GM19351 (cell line): ENCODE measurements at regions not wholly inside any gene's neighbourhood (a gene's known extent, or its start where the extent isn't known, plus 50 kb on each side); places are given as distances from the start of the nearest gene placed in this dataset.
"Not testable (repeated sequence)": the region's sequence is repeated elsewhere in the genome, so short reads cannot be mapped to it uniquely, and the experiment has no call there.

Source experiments
- ATAC-seq: cut with Tn5 transposase; IDR thresholded peaks from one replicate; pipeline ENCODE4 v1.9.1; 2021; ENCODE audit warnings: mild to moderate bottlenecking, moderate library complexity; ENCODE audit not compliant: unreplicated experiment

DNA sequence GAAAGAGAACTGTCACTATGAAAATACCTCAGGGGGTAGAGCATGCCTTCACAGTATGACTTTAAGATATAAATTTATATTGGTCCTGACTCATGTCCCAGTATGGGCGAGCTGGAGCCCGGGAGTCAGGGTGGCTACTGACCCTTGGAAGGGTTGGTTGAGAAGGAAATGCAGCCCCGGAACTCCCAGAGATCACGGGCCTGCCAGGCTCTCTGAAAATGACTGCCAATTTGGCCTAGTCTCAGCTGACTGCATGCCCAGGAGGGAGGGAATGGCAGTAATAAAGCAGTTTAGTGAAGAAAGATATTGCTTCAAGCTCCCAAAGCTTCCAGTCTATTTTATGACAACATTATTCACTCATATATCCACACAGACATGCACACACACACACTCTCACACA, 299.0 kb downstream of the NR2F2 start:
- ATAC-seq = no peak

DNA sequence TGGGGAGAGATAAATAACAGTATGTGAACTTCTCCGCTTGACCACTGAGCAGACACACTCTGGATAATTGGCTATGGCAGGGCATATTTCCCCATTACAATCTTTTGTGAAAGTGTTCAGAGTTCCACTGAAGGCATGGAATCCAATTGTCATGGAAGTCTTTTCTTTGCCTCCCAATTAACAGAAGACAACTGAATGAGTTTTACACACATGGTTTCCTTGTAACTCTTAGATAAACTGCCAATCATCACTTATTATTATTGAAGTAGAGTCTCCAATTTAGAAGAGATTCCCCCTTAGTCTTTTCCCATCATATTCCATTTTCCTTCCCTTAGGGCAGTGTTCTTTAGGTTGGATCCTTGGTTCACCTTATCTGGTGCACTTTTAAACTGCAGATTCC, 308.3 kb downstream of the NR2F2 start:
- no peak for ATAC-seq

DNA sequence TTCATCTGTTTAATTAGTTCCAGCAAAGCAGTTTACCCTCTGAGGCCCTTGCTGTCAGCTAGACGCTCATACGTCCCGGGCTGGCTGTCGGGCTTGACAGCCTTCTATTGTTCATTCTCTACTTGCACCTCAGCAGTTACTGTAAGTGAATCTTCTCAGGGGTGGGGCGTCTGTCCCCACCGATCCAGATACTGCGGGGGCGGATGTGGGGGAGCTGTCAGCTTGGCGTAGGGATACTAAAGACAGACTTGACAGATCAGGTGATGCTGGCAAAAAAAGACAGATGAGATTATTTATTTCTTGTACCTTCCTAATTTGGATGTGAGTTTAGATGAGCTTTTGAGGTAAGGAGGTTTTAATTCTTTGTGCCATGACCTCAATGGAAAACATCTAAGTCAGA, 315.3 kb downstream of the NR2F2 start:
- no peak for ATAC-seq

DNA sequence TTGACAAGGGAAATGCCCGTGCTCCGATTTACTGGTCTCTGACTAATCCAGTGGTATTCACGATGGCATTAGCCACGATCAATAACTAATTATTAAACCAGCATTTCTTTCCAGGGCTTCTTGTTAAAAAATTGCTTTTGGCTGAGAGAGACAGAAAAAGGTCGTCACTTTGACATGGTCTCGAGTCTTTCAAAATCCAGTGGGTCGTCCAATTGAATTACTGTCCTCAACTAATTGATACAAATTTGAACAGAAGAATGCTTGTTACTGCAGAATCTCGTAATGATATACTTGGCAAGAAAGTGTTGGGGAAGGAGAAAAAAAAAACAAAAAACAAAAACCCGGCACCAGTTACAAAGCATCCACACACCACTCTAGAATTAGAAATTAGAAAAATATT, 318.4 kb downstream of the NR2F2 start:
- no peak for ATAC-seq

DNA sequence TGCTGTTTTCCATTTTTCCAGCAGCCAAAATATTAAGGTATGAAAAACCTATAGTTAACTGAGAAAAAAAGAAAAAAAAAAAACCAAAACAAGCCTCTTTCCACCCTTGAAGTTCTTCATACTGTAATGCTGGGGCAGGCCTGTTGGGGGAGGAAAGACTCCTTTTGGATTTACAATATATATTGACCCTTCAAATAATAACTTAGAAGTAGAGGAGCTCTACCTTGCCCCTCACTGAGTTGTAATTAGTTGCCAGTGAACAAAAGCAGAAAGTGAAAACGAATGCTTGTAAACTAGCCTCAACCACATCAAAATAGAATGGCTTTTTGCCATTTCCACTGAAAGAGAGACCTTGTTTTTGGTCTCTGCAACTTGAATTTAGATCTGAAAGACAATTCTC, 326.6 kb downstream of the NR2F2 start:
- no peak for ATAC-seq

DNA sequence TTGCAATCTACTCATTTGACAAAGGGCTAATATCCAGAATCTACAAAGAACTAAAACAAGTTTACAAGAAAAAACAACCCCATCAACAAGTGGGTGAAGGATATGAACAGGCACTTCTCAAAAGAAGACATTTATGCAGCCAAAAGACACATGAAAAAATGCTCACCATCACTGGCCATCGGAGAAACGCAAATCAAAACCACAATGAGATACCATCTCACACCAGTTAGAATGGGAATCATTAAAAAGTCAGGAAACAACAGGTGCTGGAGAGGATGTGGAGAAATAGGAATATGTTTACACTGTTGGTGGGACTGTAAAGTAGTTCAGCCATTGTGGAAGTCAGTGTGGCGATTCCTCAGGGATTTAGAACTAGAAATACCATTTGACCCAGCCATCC, 336.5 kb downstream of the NR2F2 start:
- not testable (repeated sequence) for ATAC-seq

DNA sequence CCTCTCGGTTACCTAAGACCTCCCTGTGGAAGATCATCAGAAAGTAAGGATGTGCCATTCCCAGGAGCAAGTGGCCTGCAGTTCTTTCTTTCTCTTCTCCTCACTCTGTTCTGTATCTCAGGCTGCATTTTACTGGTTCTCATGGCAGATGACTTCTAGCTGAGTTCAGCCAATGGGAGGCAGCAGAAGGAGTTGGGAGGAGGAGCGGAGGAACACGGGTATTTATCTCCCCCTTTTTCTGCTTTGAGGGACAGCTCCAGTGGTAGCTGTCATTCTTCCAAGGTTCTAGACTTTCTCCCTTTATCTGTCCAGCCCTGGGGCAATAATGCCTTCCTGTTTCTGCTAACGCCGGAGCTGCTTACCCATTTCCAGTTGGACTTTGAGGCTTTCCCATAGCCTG, 339.9 kb downstream of the NR2F2 start:
- no peak for ATAC-seq

DNA sequence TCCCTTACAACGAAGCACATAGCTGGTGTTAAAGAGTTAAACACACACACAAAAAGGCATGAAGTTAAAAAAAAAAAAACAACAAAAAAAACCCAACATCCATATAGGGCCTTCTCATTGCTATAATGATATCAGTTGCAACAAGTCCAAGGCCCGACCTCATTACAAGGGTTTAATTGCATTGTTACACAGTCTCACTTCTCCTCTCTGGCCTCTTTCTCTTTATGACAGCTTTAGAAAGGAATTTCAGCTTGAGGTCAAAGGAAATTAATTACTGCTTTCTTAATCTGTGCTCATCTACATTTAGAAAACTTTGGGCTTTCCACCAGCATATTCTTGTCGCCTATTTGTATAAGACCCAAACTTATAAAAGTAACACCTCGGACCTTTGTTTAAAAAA, 342.1 kb downstream of the NR2F2 start:
- no peak for ATAC-seq

DNA sequence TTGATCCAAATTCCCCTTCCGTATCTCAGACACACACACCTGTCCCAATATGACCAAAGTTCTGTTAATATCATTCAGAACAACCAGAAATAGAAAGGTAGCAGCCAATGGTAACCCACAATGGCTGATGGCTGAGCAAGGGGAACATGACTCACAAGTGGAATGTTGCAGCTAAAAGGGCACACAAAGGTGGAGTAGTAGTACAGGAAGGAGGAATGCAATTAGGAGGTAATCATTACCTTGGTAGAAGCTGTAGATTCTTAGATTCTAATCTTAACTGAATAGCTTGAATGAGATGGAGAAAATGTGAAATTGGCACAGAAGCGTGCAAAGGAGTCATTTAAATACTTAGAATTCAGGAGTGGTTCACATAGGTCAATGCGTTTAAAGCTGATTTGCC, 347.9 kb downstream of the NR2F2 start:
- no peak for ATAC-seq

DNA sequence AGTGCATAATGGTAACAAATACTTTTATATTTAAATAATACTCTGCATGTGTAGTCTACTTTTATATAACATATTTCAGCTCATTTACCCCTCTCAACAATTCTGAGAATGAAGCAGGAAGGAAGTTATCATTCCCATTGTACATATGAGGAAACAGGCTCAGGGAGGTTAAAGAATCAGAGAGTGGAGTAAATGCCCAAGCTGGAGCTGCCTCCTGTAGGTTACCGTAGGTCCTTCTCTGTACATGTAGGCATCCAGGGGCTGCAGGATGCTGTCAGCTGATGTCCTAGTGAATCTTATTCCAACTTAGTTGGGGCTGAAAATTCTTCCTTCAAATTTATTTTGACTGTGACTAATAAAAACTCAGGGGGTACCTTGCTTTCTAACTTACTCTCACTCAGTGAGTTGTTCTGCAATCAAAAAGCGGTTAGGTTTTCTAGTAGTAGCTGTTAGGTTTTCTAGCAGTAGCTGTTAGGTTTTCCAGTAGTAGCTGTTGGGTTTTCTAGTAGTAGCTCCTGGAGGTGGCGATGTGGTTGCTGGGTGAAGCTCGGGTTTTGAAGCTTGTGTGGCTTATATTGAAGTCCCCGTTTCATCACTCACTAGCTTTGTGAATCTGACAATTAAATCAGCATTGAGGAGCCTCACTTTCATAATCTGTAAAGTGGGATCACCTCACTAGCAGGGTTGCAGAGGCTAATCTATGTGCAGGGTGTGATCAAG, 357.0 kb downstream of the NR2F2 start:
- ATAC-seq = no peak

DNA sequence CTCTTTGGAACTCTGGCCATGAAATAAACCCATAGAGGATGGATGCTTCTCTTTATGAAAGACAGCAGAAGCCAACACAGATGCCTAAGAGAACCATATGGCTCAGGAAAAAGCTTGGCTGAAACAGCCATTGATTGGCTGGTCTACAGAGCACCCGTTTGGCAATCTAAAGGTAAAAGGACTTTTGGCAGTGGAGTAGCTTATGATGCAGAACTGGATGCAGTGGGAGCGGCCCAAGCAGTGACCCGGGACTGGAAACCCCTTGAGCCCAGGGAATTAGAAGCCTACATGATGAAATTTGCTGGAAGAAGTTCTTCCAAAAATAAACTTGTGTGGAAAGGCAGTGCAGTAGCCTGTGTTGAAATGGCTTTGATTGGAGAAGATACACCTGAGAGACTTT, 360.2 kb downstream of the NR2F2 start:
- no peak for ATAC-seq

DNA sequence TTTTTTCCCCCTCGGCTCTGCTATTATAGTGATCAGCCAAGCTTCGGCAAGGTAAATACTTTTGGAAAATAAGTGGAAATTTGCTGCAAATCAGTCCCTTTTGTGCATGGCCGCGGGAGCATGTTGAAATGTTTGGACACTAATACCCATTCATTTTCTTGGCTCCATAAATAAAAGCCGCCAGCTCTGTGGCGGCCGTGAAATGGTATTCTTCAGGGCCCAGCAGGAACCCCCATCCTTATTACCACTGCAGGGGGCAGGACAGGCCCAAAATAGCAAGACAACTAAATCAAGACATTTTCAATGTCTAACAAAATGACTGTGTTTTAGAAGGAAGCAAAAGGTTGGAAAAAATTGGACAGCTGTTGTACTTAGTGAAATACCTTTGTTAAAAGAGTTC, 362.3 kb downstream of the NR2F2 start:
- ATAC-seq = no peak

DNA sequence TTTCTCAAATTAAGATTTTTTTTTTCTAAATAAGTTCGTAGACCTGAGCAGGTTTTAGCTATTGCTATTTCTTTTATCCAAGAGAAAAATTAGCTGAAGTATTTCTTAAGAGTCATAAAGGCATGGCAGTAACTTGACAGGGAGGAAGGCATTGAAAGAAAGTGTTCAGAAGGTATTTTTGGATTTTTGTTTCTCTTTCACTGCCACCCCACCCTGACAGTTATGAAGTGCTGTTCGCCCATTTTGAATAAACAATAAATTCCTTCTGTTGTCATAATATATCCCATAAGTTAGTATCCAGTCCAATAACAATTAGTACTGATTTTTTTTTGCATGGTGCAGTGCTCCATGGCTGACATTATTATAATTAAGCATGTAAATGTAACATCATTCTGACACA, 363.0 kb downstream of the NR2F2 start:
- no peak for ATAC-seq

DNA sequence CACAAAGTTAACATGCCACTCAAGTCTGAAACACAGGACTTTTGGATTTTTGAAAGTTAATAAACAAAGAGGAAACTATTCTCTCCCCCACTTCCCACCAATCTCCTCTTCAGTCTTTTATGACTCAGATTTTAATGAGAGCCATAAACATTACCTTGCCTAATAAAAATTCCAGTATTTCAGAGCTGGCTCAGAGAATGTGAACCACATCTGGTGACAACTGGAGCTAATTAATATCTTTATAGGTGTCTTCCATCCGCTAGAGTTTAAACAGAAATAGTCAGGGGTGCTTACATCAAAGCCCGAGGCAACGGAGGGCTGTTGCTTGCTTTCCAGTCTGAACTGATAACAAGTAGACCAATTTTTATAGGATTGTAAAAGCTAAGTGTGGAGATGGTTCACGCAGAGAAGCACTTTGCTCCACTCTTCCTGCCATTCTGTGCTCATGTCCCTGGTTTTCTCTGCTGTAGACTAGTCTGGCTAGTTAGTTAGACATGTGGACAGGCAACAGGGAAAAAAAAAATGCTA, 363.6 kb downstream of the NR2F2 start:
- no peak for ATAC-seq

DNA sequence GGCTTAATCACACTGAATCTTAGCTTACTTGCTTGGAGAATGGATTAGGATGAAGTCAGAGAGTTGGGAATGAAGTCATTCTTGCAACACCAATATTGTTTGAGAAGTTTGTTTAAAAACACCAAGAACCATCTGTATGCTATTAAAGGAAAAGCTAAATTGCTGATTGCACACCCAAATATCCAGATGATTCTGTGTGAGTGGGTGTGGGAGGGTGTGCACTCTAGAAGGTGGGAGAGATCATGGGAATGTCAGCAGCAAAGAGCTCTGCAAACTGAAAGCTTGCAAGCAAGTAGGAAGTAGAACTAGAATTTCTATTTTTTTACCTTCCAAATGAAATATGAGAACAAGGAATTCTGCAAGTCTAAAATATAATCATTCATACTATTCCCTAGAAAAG, 364.9 kb downstream of the NR2F2 start:
- ATAC-seq = no peak

DNA sequence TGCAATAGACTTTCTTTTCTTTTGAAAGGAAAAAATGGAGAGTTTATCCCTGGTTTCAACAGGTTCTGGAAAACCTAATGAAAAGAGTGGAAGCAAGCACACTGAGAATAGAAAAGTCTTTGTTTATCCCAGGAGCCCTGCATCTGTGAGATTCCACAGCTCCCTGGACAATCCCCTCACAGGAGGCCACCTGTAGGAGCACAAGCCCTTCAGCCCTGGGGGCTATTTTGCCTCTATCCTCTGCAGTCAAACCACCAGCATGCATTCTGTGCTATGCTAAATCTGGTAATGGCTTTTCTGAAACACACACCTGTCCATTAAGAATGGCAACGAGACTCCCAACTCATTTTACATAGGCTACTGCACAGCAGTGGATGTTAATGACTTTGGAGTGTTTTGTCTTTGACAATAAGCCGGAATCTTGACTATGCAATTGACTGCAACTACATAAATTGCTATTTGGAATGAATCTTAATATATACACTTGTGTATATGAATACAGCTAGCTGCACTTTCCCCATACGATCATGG, 369.4 kb downstream of the NR2F2 start:
- no peak for ATAC-seq

DNA sequence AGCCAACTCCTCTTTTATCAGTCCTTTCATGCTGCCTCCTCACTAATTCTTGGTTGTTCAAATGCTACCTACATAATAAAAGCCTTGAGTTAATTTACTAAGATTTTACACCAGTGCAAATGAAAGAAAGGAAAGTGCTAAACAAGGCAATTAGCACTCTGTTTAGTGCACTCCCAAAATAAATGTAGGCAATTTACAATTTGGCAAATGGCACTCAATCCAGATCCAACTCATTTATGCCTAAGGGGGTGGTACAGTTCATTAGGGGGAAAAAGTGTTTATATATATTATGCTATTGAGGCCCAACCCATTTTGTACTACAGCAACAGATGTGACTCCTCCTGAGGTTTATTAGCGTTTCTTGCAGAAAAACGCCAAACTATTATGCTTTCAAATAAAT, 370.1 kb downstream of the NR2F2 start:
- ATAC-seq = no peak

DNA sequence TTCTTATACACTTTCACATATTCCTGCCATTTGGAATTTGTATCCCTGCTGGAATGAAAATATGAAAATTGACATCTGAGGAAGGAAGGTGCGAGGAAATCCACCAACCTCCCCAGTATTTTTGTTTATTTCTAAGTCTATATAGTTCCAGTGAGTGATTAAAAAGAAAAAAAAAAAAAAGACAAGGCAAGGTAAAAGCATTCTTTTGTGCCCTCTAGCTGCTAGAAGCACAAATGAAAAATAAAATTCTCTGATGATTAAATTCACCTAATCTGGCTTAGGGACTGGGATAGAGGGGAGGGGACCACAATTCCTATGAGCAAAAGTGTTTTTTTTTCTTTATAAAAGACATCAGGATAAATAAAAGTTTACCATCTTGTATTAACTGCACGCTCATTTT, 370.9 kb downstream of the NR2F2 start:
- no peak for ATAC-seq

DNA sequence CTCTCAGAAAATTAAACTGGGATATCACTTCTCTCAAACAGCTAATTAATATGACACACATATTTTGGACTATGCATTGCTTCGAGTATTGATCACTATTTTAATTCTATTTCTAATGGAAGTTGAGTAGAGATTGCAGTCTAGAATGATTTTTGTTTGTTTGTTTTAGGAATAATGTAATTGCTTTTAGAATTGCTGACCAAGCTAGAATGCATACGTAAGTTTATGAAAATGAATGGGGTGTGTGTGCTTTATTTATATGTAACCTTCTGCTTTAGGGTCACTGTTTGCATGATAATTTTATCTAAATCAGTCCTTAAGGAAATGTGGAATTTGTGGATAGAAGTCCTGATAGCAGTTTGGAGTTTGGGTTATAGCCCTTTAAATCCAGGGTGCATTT, 371.4 kb downstream of the NR2F2 start:
- ATAC-seq = no peak

DNA sequence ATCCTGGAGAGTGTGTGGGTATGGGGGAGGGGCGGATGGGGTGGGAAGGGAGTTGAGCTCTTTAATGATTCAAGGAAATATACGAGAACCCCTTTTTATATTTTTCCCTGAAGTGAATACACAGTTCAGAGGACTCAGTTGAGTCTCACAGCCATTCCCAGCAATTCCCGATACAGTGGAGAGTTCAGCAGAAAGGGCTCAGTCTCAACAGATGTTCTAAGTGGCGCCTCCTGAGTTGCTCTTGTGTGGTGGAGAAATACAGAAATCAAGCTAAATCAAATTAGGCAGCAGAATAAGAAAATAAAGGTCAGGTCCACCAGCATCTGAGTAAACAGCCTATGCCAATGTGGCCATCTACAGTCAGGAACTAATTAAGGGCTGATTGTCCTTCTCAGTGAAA, 372.1 kb downstream of the NR2F2 start:
- no peak for ATAC-seq

DNA sequence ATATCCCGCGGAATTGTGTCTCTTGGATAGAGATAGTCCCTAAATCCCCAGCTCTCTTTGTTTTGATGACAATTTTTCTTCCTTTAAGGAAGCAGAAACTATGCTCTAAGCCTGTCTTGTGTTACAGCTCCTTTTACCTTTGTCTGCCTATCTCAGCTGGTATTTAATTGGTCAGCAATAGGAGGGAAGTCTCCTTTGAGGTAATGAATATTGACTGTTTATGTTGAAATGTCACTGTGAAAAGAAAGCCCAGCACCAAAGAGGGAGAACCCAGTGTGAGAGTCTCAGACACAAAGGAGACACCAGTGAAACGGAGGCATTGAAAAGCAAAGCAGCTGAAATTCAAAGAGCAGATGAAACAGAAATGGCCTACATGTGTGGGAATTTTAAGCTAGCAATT, 372.6 kb downstream of the NR2F2 start:
- ATAC-seq = no peak

DNA sequence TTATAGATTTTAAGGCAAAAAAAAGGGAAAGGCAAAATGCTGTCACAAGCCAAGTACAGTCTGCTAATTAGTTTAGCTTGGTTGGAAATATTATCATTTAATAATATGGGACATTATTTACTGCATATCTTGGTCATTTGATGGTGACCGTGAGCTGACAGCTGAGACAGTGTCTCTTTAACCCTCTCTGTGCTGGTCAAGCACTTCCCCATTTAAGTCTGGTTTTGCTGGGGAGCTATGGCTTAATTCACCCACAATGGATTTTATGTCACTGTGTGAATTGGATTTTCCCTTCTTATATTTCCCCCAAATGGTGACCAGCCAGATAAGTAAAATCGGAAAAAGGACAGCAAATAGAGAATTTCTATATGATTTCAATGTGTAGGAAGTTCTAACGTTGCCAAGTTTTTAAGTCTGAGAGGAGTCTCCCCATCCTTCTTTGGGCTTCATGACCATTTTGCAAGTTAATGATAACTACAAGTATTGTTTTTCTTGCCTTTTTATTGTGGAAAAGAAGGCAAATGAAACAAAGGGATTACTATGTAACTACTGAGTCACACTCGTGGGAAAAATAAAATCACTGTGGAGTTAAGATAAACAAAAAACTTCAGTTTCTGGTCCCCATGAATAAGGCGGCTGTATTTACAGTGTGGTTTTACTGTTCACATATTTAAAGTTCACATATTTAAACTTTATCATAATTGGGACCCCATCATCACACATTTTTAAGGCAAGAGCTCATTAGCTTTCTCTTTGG, 373.5 kb downstream of the NR2F2 start:
- ATAC-seq = no peak
